ENCODE measurements at regions not wholly inside any gene's neighbourhood (a gene's known extent, or its start where the extent isn't known, plus 50 kb on each side); places are given as distances from the start of the nearest gene placed in this dataset.

GRCh38 chr2:152825834-152826233 lies 107.4 kb downstream of the ARL6IP6 start:
- TF ChIP-seq CTCF (IDR thresholded peaks at IDR 0.05), result no peak
- TF ChIP-seq, protein P1, sequence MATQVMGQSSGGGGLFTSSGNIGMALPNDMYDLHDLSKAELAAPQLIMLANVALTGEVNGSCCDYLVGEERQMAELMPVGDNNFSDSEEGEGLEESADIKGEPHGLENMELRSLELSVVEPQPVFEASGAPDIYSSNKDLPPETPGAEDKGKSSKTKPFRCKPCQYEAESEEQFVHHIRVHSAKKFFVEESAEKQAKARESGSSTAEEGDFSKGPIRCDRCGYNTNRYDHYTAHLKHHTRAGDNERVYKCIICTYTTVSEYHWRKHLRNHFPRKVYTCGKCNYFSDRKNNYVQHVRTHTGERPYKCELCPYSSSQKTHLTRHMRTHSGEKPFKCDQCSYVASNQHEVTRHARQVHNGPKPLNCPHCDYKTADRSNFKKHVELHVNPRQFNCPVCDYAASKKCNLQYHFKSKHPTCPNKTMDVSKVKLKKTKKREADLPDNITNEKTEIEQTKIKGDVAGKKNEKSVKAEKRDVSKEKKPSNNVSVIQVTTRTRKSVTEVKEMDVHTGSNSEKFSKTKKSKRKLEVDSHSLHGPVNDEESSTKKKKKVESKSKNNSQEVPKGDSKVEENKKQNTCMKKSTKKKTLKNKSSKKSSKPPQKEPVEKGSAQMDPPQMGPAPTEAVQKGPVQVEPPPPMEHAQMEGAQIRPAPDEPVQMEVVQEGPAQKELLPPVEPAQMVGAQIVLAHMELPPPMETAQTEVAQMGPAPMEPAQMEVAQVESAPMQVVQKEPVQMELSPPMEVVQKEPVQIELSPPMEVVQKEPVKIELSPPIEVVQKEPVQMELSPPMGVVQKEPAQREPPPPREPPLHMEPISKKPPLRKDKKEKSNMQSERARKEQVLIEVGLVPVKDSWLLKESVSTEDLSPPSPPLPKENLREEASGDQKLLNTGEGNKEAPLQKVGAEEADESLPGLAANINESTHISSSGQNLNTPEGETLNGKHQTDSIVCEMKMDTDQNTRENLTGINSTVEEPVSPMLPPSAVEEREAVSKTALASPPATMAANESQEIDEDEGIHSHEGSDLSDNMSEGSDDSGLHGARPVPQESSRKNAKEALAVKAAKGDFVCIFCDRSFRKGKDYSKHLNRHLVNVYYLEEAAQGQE (IDR thresholded peaks at IDR 0.05; ENCODE audit: insufficient read depth in 1 of 2, low read depth in 2 of 2, low read length in 1 of 2), result no peak
- TF ChIP-seq POLR2AphosphoS5 (IDR thresholded peaks at IDR 0.05; ENCODE audit: low read depth, low read length), result no peak

All from Panc1 (cell line).